Mucosa of gallbladder (tissue), 1 donor: ENCODE measurements at regions not wholly inside any gene's neighbourhood (a gene's known extent, or its start where the extent isn't known, plus 50 kb on each side); places are given as distances from the start of the nearest gene placed in this dataset.

Experiments used
- DNase-seq: peaks from one replicate; pipeline ENCODE4 v3.0.0-alpha.2; 2020; ENCODE audit warnings: low spot score
- donor health status: DM: no; HTN: no; CAD: no.

DNA sequence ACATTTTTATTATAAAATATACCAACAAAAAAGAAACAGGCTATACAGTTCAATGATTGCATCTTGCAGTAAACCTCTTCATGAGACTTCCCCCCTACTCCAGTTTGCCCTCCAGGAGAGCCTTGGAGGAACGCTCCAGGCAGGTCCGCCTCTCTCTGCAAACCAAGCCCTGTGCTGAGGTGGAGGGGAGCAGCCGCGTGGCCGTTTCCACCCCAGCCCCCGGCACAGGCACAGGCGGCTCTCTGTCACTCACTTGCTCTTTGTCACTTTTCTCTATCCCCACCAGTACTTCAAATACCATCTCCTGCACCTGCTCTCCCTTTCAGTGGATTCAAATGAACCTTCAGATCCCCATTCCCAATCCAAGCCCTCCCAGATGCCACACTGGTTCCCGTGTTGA lies 479.9 kb downstream of the OCA2 start:
- no peak for DNase-seq

DNA sequence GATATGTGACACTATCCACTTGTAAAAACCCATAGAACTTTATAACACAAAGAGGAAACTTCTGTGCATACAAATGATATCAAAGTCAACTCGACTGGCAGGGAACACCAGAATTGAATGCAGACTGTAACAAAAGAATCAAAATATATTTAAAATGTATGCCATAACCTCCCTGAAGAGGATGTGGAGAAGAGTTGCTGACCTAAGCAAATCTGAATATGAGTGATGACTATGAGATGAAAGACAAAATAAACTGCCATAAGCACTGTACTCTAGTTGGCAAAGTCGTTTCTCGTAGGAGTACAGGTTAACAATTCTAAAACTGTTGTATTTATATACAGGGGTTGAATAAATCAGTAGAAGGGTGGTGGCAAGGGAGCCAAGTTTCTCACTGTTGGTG lies 482.1 kb downstream of the OCA2 start:
- DNase-seq, result no peak

DNA sequence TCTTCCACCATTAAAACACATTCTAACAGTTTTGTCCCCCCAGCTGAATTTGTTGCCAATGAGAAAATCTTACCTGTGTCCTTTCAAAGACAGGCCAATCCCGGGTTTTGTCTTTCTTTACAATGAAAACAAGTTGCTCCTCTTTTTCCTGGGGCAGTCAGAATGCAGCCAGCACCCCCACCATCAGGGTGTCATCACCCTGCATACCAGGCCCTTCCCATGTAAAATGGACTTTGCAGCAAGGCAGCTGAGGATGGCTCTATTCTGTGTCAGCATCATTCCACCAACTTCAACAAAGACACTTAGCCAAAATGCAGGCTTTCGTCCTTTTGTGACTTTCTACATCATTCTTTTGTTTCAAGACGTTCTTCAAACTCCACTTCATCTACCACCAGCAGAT lies 490.9 kb downstream of the OCA2 start:
- DNase-seq, result no peak

DNA sequence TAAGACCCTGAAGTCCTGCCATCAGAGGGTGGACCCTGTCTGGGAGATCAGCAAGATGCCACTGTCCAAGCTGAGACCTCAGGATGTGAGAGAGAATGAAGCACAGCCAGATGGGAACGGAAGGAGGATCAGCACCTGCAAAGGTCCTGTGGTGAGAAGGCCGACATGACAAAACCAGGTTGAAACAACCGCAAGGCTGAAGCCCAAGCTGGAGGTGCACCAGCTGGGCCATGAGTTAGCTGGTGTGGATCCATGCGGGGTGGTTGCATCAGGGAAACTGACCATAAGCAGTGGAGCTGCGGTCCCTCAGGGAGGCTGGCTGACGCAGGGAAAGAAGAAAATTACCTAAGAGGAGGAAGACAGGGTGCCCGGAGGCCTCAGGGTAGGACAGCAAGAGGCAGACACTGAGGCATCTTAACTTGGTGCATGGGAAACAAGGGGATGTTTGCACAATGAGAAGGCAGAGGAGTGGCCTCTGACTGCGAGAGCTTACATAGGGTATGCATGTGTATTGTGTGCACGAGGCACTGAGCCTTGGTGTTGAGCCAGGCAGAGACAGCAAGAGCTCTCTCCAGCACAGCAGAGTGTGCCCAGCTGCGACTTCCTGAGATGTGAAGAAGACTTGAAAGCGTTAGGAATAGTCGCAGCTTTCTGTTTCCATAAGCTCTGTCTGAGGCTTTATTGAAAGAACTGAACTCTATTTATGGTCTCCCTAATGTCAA lies 497.7 kb downstream of the OCA2 start:
- DNase-seq, result no peak

DNA sequence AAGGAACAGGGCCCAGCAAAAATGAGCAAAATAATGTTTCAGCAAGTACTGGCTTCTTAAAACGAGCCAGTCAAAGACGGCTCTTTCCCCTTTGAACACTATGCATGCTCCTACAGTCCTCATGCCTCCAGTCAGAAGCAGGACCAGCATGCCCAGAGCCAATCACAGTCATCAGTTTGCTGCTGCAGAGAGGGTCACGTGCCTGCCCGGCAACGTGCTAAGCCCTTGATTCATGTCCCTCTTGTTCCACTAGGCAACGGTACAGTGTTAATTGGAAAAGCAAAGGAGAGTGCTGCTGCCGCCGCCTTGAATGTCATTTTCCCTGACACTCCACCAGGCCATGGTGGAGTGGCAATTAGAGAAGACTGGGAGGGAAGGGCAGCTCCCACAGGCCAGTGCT lies 500.1 kb downstream of the OCA2 start:
- no peak for DNase-seq

DNA sequence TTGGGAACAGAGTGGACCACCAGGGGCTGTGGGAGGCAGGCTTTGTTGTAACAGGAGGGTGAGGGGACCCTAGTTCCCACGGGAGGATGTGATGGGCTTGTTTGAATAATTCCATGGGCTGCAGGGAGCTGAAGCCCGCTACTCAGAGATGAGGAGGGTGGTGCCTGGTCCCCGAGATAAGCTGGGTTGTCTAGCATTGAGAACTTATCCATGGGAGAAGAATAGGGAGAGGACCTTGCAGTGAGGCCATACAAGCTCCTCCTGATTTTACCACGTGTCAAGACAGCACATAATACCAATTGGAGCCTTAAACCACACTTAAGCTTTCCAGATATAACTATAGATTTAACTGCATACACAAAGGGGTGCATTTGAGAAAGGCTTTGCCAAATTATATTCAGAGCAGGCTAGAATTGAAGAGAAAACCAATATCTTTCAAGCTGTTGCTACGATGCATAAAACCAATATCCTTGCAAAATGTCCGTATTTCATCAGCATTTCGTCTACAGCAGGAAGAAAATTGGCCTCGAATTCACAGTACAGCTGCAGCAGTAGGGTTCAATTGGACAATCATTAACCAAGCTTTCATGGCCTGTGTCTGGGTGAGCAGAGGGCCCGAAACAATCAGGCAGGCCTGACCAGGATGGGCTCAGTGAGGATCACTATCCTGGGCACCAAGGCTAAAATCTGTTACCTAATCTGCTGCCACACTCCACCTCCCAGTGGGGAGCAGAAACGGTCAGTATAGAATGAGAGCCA lies 500.7 kb downstream of the OCA2 start:
- no peak for DNase-seq

DNA sequence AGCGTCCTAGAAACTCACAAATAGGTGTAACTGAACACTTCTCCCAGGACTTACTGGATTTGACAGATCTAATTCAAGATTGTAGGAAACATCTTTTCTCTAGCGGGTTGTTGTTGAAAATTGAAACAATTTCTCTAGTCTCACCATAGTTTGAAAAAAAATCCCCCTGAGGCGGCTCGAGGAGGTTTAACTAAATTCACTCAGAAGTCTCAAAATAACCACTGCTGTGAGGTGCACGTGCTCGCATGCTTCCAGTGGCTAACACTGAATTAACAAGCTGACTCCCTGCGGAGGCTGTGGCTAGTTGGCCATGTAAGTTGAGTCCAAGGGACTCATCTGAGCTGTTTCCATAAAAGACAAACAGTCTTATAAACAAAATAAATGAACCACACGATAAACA lies 503.9 kb downstream of the OCA2 start:
- DNase-seq, result no peak

DNA sequence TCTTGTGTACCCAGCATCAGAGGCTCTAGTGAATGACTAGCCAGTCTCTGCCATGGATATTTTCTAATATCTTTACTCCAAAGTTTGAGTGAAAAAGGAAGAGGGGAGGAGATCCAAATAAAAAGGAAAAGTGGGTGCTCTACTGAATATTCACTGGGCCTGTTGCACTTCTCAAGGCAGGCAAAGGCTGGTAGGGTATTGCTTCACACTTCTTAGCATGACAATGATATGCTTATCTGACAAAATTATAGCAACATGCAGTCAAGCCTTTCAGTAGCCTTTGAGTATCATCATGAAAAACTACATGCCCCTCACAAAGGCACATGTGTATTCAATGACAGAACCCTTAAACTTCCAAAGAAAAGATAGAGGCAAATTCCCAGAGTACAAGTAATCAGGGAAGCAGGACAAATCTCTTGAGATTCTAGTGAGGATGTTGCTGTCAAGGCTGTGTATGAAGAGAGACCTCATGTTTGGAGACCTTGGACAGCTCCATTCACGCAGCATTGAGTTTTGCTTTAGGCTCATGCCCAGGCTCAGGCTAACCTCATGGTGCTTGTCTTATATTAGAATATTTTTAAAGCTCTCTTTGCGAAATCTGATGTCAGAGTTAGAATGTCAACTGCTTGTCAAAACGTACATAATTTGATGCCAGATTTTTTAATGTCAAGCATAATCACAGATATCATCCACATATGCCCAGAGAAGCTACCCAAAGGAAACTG lies 506.9 kb downstream of the OCA2 start:
- no peak for DNase-seq
